CD4-positive, alpha-beta T cell treated with Interleukin-6 for 4 hours (primary cell): ENCODE measurements at regions not wholly inside any gene's neighbourhood (a gene's known extent, or its start where the extent isn't known, plus 50 kb on each side); places are given as distances from the start of the nearest gene placed in this dataset.
"Not testable (repeated sequence)": the region's sequence is repeated elsewhere in the genome, so short reads cannot be mapped to it uniquely, and the experiment has no call there.

Experiments used
- DNase-seq: peaks from one replicate; pipeline ENCODE4 v3.0.0-alpha.2; 2020; ENCODE audit warnings: mixed read lengths

GRCh38 chr2:42987112-42987922, 194.9 kb upstream of the HAAO start:
- no peak for DNase-seq

DNA sequence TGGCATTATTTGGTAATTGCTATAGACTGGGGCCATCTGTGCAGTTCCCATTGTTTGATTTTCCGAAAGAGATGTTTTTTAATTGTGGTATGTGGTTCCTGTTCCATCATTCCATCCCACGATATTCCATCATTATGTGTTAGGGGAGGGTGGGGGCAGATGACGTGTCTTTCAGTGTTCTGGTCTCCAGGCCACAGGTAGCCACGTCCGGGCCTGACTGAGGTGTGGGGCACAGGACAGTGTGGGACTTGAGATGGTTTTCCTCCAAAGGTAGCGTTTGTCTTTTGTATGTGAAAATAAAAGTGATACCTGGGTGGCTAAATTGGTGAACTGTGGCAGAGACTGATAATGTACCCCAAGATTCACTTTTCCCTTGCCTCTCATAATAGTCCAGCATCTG, 192.2 kb upstream of the HAAO start:
- DNase-seq: no peak

DNA sequence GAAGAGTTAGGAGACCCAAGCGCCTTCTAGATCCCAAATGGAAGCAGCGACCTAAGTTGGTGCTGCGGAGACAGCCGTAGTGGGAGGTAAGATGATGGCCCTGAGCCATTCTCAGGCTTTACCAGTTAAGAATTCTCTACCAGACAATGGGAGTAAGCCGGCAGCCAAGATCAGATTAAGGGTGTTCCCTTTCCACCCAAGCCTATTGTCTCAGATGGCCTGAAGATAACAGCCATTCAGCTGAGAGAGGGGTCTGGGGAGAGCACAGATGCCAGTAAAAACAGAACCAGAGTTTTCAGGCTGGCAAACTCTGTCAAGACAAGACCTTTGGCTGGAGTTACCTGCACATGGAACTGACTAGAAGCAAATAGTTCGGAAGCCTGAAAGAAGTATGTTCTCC, 191.7 kb upstream of the HAAO start:
- no peak for DNase-seq

DNA sequence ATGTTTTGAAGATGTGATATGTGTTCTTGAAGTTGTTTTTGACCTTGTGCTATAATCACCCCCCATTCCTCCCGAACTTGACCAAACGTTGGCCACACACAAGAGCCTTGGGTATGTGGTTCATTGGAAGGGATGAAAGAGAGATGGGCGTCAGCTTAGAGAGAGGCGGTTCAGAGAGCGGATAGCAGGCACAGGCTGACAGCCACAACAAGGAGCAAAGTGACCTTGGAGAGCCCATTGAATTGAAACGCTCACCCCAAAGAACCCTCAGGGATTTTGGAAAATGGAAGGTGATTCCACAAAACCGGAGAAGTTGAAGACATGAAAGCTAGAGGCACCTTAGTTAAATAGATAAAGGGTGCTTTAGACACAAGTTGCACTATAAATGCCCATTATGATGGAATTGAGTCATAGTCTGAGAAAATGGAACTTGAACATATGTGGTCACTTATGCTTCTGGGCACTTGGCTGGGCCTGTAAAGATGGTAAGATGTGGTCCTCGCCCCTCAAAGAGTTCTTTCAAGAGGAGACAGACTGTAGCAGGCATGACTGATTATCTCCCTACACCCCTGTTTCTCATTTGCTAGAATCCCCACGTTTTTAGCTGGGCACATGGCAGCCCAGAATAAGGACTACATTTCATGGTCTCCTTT, 188.5 kb upstream of the HAAO start:
- DNase-seq: no peak

- DNase-seq: no peak
These were observed 187.7 kb upstream of the HAAO start for GRCh38 chr2:42979870-42980763.

DNA sequence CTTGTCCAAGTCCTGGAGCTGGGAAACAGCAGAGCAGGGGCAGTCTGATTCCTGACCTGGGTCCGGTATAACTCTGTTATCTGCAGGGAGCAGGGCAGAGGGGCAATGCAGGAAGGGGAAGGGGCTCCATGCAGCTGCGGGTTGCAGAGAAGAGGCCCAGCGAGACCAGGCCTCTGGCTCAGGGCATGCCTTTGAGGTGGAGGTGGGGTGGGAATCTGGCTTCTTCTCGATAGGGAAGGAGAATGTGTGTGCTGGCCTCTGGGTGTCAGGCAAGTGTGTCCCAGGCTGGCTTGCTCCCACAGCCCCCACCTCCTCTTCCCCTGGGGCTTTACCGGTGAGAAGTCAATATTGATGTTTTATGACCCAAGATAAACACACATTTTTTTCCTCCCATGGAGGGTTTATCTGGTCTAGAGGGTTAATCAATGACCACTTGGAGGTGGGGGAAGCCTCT, 187.1 kb upstream of the HAAO start:
- DNase-seq: no peak

- DNase-seq: no peak
These were observed 186.6 kb upstream of the HAAO start for GRCh38 chr2:42978887-42979415.

- no peak for DNase-seq
These were observed 185.9 kb upstream of the HAAO start for GRCh38 chr2:42978175-42978886.

GRCh38 chr2:42977270-42978174, 185.1 kb upstream of the HAAO start:
- DNase-seq: peak; percentile 10

DNA sequence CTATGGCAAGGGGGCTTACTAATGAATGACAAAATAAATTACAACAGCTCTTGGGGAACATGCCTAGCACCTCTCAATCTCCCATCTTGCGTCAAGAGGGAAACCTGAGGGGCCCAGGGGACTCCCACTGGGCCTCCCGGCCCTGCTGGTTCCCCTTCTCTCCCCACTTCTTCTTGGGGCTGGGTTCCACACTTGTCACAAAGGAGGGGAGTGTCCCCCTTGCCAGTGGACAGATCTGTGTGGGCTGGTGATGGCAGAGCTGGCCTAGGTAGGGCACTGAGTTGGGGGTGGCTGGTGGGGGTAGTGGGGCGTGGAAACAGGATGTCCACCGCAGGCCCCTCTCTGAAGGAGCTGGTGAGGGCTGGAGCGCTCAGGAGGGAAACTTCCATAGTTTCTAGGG, 184.0 kb upstream of the HAAO start:
- DNase-seq: no peak

DNA sequence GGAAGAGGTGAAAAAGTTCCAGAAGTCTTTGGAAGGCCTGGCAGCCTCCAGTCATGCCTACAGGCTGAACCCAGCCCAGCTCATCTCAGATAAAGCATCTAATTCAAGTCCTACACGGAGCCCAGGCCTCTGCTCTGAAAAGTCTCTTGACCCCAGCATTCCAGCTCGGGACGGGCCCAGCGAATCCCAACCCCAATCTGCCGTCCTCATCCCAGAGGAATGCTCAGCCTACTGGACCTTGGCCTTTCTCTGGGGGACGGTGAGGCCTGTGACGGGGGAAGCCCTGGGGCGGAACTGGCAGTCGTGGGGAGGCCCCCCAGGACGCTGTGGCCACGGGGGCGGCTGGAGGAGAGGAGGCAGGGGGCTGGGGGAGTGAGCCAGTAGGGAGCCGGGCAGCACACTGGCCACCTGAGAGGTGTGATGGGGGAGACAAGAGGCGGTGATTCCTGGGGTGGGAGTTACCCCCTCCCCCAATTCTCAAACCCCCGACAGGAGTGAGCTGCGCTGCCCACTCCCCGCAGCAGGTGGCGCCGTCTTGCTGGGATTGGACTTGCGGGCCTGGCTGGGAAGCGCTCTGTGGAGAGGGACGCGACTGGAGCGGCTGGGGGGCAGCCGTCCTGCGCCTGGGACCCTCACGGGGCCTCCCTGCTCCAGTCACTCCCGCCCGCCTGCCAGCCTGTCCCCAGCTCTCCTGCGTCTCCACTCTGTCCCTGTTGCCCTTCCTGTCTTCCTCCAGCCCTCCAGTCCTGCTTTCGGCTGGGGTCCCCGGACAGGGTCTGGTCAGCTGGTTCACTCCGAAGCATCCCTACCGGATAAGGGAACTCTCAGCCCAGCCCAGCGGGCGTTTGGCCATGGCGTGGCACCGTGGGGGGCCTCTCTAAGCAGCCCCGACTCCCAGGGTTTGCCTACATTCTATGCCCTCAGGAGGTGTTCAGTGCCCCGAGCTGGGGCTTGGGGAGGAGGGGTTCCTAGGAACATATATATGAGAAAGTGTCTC, 182.6 kb upstream of the HAAO start:
- DNase-seq: peak; percentile 67

- DNase-seq: no peak
These were observed 181.9 kb upstream of the HAAO start for GRCh38 chr2:42974169-42974720.

DNA sequence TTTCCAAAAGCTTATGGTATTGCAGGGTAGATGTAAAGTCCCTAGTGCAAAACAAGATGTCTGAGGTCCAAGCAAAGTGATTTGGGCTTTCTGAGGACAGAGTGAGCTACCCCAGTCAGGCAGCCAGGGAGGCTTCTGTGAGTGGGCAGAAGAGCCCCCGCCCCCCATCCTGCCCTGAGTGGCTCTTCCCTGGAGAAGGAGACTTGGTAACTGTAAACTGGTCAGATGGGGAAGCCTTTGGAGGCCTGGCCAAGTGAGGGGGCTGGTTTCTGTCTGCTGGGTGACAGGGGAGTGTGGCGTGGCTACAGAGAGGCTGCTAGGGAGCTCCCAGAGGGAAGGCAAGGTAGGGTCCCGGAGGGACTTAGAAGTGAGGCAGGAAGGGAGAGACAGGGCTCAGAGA, 181.3 kb upstream of the HAAO start:
- DNase-seq: no peak

GRCh38 chr2:42972933-42973516, 180.6 kb upstream of the HAAO start:
- DNase-seq: not testable (repeated sequence)

DNA sequence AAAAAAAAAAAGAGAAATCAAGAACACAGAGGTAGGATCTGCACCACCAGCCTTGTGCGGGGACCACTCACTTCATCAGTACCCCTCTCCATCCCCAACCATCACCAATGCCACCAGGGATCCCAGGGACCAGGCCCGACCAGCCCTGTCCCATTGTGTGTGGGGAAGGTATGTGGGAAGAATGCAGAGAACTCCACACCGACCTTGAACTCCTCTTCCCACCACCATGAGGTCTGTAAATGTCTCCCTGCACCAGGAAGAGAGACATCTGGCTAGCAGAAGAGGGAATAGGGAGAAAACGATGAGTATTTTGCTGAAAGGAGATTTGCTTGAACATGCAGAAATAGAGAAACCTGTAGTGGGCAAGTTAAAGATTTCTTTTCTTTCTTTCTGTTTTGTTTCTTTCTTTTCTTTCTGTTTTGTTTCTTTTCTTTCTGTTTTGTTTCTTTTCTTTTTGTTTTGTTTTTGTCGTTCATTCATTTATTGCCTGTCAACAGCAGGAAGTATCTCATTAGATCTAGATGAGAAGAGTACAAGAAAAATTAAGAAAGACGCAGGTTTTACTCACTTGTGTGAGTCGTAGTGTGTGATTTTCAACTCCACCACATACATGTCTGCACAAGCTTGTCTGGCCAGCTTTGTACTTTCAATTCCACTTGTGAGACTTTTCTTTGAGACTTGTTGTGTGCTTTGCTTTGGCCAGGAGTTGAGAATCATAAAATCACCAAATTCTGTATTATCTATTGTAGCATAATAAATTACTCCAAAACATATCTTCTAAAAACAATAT, 179.8 kb upstream of the HAAO start:
- DNase-seq: no peak

- no peak for DNase-seq
These were observed 179.0 kb upstream of the HAAO start for GRCh38 chr2:42971381-42971780.

DNA sequence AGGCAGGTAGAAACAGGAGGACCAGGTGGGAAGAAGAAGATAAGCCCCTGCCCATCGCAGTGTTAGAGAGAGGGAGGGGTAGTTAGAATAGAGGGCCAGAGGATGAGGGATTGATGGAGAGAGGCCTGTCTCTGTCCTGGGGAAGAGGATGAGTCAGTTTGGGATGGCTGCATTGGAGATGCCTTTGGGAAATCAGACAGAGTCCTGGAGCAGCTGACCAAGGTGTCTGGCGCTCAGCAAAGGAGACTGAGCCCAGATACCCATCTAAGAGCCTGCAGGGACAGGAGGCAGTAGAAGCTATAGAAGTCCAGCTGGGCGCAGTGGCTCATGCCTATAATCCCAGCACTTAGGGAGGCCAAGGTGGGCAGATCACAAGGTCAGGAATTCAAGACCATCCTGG, 177.8 kb upstream of the HAAO start:
- DNase-seq: no peak
